ENCODE measurements at regions not wholly inside any gene's neighbourhood (a gene's known extent, or its start where the extent isn't known, plus 50 kb on each side); places are given as distances from the start of the nearest gene placed in this dataset.

- TF ChIP-seq POLR2AphosphoS5 (IDR thresholded peaks at IDR 0.05; ENCODE audit: insufficient read depth, low read depth, low read length), result no peak
- TF ChIP-seq, protein P1, sequence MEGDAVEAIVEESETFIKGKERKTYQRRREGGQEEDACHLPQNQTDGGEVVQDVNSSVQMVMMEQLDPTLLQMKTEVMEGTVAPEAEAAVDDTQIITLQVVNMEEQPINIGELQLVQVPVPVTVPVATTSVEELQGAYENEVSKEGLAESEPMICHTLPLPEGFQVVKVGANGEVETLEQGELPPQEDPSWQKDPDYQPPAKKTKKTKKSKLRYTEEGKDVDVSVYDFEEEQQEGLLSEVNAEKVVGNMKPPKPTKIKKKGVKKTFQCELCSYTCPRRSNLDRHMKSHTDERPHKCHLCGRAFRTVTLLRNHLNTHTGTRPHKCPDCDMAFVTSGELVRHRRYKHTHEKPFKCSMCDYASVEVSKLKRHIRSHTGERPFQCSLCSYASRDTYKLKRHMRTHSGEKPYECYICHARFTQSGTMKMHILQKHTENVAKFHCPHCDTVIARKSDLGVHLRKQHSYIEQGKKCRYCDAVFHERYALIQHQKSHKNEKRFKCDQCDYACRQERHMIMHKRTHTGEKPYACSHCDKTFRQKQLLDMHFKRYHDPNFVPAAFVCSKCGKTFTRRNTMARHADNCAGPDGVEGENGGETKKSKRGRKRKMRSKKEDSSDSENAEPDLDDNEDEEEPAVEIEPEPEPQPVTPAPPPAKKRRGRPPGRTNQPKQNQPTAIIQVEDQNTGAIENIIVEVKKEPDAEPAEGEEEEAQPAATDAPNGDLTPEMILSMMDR (IDR thresholded peaks at IDR 0.05; ENCODE audit: extremely low read depth in 1 of 2, insufficient read depth in 1 of 2, low read depth in 1 of 2, low read length in 2 of 2), result no peak
- TF ChIP-seq POLR2A (IDR thresholded peaks at IDR 0.05; ENCODE audit: low read depth, low read length), result no peak
Observed at GRCh38 chr4:4627111-4627510, 85.3 kb upstream of the STX18 start.

Measured in endothelial cell of umbilical vein (primary cell).